SKM-1 treated with dmso at 0.1 percent for 144 hours (cell line): ENCODE measurements at regions not wholly inside any gene's neighbourhood (a gene's known extent, or its start where the extent isn't known, plus 50 kb on each side); places are given as distances from the start of the nearest gene placed in this dataset.

Experiments used
- DNase-seq: peaks from one replicate; lab custom pipeline; 2025; ENCODE audit not compliant: unreplicated experiment; lab: John Stamatoyannopoulos, UW

GRCh38 chr10:78756604-78757343 lies 312.0 kb upstream of the ZMIZ1 start:
- peak; percentile 99 for DNase-seq

DNA sequence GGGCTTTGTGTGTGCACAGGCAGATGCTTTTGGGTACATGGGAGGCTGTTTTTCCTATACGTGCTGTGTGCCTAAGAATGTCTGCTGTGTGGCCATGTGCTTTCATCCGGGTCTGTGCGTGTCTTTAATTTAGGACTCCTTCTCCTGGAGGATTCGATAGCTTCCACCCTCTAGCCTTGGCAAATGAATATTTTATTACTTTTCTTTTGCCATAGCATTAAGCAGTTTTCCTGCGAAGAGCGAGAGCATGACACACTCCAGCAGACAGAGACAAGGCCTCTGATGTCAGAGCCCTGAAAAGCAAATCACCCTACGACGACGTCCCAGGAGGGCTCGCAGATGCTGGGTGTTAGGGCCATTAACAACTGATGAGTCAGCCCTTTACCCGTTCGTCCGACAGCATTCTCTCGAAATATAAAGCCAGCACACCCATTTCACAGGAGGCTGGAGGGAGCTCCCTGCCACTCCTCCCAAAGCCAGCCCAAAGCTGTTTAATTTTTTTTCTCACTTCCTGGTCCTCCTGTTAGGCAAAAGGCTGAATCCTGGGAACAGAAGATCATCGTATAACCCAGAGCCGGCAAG lies 311.3 kb upstream of the ZMIZ1 start:
- DNase-seq: no peak

DNA sequence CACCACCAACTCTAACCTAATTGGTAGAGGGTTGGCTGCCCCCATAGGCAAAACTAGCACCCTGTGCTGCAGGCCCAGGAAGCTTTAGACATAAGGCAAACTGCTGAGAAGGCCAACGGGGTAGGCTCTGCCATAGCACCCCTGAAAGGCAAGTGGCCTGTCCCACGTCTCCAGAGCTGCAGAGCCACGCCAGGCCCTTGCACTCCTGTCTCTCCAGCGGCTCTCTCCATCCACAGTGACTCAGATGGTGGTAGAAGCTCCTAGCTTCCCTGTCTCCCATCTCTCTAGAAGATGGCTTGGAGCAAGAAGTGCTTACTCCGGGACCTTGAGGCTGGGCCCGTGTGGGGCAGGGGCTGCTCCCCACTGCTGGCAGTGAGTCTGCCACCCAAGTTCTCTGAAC lies 310.6 kb upstream of the ZMIZ1 start:
- DNase-seq: no peak

GRCh38 chr10:78759456-78760120 lies 309.2 kb upstream of the ZMIZ1 start:
- no peak for DNase-seq

- DNase-seq: no peak
Measured at GRCh38 chr10:78760463-78761310, 308.1 kb upstream of the ZMIZ1 start.

GRCh38 chr10:78761311-78761781 lies 307.4 kb upstream of the ZMIZ1 start:
- DNase-seq: no peak

DNA sequence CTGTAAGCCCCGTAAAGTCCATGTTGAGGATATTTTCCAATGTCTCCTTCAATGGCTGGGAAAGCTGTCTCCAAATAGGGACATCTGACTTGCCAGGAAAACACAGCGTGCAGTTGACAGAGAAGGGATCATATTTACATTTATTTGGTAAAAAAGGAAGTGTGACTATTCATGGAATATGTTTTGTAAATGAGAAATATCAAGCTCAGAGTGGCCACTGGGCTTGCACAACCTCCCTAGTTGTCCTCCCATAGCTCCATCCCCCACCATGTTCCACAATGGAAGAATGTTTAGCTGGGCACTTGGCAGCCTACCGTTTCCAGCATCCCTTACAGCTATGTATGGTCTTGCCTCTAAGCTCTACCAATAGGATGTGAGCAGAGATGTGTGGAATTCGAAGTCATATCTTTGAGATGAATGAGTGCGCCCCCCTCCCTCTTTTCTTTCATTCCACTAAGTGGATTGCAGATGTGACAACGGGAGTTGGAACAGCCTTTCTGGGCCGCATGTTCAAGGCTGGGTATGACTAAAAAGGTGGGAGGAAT lies 306.6 kb upstream of the ZMIZ1 start:
- DNase-seq: no peak

DNA sequence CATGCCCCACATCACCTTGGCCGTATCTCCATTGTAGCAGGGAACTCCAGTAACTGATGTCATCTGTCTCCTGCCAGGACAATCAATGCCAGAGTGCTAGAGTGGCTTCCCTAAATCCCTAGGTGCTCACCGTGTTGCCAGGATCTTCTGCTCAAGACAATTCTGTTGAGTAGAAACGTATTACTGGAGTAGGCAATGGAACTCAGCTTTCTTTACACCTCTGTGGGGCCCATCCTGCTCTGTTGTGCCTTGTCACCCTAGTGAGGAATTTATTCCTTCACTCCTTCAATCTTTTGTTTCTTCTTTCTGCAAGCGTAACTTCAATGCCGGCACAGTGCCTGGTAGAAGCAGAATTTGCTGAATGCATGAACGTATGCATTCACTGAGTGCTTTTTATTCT lies 305.5 kb upstream of the ZMIZ1 start:
- no peak for DNase-seq

DNA sequence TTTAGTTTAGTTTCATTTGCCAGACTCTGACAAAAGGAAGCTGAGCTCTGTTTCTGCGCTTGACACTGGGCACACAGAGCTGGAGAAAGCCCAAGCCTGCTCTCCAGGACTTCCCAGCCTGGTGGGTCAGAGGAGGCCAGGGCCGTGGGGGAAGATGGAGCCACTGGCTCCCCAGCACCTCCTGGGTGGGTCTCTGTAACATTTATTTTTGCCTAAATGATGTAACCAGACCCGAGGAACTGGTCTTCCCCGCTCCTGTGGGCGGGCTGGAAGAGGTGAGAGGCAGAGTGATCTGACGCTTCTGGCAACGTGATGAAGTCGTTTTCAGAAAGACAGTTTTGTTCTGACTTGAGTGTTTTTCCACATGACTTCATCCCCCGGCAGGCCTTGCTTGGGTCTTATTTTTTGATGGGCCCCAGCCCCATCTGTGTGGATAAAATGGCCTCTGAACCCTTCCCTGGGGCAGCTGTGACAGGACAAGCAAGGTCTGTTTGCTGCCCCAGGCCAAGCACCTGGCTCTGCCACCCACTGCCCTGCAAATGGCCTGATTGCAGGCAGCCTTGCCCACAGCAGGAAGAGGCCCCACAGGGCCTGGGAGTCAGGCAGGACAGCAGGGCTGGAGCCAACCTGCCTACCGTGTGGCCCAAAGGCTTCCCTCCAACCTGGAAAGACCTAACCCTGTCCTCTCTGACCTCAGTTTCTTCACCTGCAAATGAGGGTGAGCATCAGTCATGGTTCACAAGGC lies 304.9 kb upstream of the ZMIZ1 start:
- DNase-seq: no peak

GRCh38 chr10:78764436-78764835 lies 304.3 kb upstream of the ZMIZ1 start:
- DNase-seq: peak; percentile 52

DNA sequence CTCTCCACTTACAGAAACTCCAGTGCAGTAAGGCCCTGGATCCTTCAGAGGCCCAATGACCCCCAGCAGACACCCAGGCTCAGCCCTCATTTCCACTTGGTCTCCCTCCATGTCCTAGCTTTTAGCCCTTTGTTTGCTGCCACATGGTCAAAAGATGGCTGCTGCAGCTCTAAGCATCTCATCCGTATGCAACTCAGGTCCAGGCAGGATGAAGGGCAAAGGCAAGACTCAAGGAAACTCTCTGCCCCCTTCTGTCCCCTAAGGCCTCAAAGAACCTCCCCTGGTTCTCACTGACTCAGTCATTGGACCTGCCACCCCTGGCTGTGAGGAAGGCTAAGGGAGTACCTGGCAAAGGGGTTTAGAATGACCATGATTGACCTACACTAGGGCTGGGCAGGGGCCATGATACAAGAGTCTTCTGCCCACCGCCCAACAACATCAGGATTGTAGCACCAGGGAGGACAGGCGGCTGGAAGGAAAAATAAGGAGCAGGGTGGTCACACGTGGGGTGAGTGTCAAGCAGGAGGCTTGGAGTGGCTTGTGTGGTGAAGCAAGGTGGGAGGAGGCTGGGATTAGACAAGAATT lies 303.8 kb upstream of the ZMIZ1 start:
- no peak for DNase-seq

- DNase-seq: no peak
Measured at GRCh38 chr10:78765726-78766335, 302.9 kb upstream of the ZMIZ1 start.

- DNase-seq: no peak
Measured at GRCh38 chr10:78766603-78767002, 302.2 kb upstream of the ZMIZ1 start.

DNA sequence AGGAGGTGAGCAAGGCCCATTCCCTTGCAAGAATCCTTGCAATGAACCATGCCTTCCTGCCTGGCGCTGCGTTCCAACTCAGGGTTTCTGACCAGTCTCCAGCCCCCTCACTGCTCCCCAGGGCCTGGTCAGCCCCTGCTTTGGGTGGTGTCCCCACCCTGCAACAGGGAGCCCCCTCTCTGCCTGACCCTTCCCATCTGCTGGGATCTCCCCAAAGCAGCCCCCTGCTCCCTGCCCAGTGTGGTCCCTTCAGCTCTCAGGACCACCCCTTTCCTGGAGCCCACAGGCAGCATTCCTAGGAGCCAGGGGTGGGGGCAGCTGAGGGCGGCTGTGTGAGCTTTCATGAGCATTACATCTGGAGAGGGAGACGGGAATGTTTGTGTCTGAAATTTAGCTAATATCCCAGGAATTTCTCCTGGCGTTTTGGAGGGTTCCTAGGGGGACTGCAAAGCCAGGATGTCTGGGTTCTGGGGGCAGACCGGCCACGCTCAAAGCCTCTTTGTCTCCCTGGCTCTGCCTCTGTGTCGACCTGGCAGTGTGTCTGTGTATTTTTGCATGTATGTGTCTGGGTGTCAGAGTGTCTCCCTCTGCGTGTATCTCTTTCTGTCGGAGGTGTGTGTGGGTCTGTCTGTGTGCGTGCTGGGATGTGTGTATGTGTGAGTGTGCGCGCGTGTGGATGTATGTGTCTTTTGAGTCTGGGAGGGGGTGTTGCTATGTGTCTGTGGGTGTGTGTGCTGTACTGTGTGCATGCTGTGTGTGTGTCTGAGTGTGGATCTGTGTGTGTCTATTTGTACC lies 300.5 kb upstream of the ZMIZ1 start:
- no peak for DNase-seq

DNA sequence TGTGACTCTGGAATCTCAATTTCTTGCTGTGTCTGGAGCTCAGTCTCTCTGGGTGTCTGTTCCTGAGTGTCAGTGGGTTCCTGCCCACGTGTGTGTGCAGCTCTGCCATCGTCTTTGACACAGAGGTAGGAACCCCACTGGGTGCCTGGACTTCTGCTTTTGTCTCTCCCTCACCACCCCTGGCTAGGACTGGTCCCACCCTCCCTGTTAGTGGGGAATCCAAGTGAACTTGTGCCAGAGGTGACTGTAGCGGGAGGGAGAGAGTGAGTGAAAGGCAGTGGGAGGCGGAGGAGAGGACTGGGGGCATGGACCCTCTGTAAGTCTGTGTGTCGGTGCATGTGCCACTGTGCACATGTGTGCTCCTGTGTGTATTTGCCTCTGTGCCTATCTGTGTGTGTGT lies 299.9 kb upstream of the ZMIZ1 start:
- DNase-seq: peak; percentile 21

- DNase-seq: no peak
Measured at GRCh38 chr10:78769526-78769925, 299.2 kb upstream of the ZMIZ1 start.

DNA sequence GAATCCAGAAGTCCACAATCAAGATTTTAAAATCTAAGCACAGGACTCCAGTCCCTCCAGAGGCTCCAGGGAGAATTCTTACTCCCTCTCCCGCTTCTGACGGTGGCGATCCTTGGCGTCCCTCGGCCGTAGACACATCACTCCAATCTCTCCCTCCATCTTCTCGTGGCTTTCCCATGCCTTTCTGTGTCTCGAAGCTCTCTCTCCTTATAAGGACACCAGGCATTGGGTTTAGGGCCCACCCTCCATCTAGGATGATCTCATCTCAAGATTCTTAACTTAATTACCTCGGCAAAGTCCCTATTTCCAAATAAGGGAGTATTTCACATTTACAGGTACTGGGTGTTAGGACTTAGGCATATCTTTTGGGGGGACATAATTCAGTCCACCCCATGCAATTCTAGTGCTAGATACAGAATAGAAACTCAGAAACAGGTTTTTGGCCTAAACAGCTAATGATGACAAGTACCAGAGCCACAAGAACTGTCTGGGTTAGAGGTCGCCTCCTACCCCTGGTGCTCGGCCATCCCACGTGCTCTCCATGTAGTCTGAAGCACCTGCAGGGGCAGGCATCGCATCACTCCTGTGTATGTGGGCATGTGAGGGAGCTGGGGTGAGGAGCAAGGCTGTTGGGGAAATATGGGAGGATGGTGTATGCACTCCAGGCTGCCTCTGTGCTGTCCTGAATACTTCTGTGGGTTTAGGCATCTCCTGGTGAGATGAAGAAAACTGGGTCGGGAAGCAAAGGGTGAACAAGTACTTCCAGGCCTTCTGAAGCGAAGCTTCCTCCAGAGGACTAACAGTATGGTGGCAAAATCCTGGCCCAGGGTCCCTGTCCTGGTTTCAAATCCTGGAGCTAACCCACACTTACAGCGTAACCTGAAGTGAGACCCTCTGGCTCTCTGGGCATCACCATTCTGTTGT lies 298.3 kb upstream of the ZMIZ1 start:
- no peak for DNase-seq

DNA sequence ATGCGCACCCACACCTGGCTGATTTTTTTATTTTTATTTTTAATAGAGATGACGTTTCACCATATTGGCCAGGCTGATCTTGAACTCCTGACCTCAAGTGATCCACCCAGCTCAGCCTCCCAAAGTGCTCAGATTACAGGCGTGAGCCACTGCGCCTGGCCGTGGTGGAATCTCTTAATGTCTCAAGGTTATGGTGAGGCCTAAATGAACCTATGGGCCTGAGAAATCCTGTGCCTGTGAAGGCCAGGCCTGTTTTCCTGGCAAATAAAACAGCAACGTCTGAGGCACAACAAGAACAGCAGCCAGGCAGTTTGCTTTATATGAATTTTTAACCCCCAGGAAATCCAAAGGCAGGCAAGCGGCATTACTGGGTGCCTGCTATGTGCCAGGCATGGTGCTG lies 297.5 kb upstream of the ZMIZ1 start:
- no peak for DNase-seq
